Mesendoderm (in vitro differentiated cells): ENCODE measurements at regions not wholly inside any gene's neighbourhood (a gene's known extent, or its start where the extent isn't known, plus 50 kb on each side); places are given as distances from the start of the nearest gene placed in this dataset.

ENCODE experiments used
- DNase-seq: peaks from one replicate; pipeline ENCODE4 v3.0.0; 2013
- H2AK5ac ChIP-seq: 2 replicates; pipeline ENCODE4 v1.6.1; 2013; ENCODE audit warnings: low read length, inconsistent platforms
- H2BK120ac ChIP-seq: 2 replicates; pipeline ENCODE4 v1.6.1; 2013; ENCODE audit warnings: low read depth, mild to moderate bottlenecking, low read length, moderate library complexity, mixed read lengths
- H2BK15ac ChIP-seq: replicated peaks from 2 replicates; pipeline ENCODE4 v1.6.1; 2013; ENCODE audit warnings: low read depth, mild to moderate bottlenecking, moderate library complexity
- H2BK5ac ChIP-seq: 2 replicates; pipeline ENCODE4 v1.6.1; 2013; ENCODE audit warnings: low read length, inconsistent platforms
- H3K18ac ChIP-seq: 2 replicates; pipeline ENCODE4 v1.6.1; 2013; ENCODE audit warnings: mild to moderate bottlenecking, low read length, mixed read lengths
- H3K23ac ChIP-seq: one replicate; pipeline ENCODE4 v1.6.1; 2013; ENCODE audit warnings: low read length
- H3K27ac ChIP-seq: 2 replicates; pipeline ENCODE4 v1.5.1; 2013; ENCODE audit warnings: low read depth, mild to moderate bottlenecking, inconsistent platforms, low read length, moderate library complexity
- H3K27me3 ChIP-seq: 2 replicates; pipeline ENCODE4 v1.6.1; 2013; ENCODE audit warnings: low read length, control low read depth, mild to moderate bottlenecking, inconsistent platforms; ENCODE audit not compliant: insufficient read depth, poor library complexity
- H3K36me3 ChIP-seq: 2 replicates; pipeline ENCODE4 v1.6.1; 2013; ENCODE audit warnings: low read length, inconsistent platforms; ENCODE audit not compliant: control insufficient read depth, insufficient read depth
- H3K4ac ChIP-seq: one replicate; pipeline ENCODE4 v1.6.1; 2013; ENCODE audit warnings: low read depth, mild to moderate bottlenecking, low read length, moderate library complexity
- H3K4me1 ChIP-seq: 2 replicates; pipeline ENCODE4 v1.6.1; 2013; ENCODE audit warnings: low read depth, low read length, inconsistent platforms; ENCODE audit not compliant: control insufficient read depth
- H3K4me2 ChIP-seq: 2 replicates; pipeline ENCODE4 v1.6.1; 2013; ENCODE audit warnings: low read length
- H3K4me3 ChIP-seq: 2 replicates; pipeline ENCODE4 v1.5.1; 2013; ENCODE audit warnings: mild to moderate bottlenecking, low read length
- H3K56ac ChIP-seq: one replicate; pipeline ENCODE4 v1.6.1; 2013; ENCODE audit warnings: low read length
- H3K79me1 ChIP-seq: 2 replicates; pipeline ENCODE4 v1.6.1; 2013; ENCODE audit warnings: low read length, inconsistent platforms
- H3K79me2 ChIP-seq: 2 replicates; pipeline ENCODE4 v1.6.1; 2013; ENCODE audit warnings: mild to moderate bottlenecking, low read length; ENCODE audit not compliant: control insufficient read depth, insufficient read depth
- H3K9ac ChIP-seq: 2 replicates; pipeline ENCODE4 v1.6.1; 2013; ENCODE audit warnings: low read length, inconsistent platforms
- H4K5ac ChIP-seq: one replicate; pipeline ENCODE4 v1.6.1; 2013; ENCODE audit warnings: low read length
- H4K8ac ChIP-seq: one replicate; pipeline ENCODE4 v1.6.1; 2013; ENCODE audit warnings: low read depth, mild to moderate bottlenecking, control low read depth, low read length, moderate library complexity
- WGBS: extraction: QIAGEN DNeasy Blood & Tissue Kit; methylation state at CpG from one replicate; pipeline ENCODE4 v1.1.7; 2013; ENCODE audit warnings: low lambda C conversion rate, missing lambda C conversion rate; ENCODE audit not compliant: insufficient coverage; ENCODE audit errors: extremely low coverage; 5-methylcytosine and 5-hydroxymethylcytosine counted together

GRCh38 chr11:127481391-127481790 is 480.8 kb upstream of the KIRREL3 start:
- H3K4me3 ChIP-seq: no peak overlapping the region
- H2BK5ac ChIP-seq: no peak overlapping the region
- H4K5ac ChIP-seq: no peak overlapping the region
- H3K79me2 ChIP-seq: no peaks in the 10 kb centered on the region
- H3K27ac ChIP-seq: no peak overlapping the region
- no peak overlapping the region for H2AK5ac ChIP-seq
- H3K36me3 ChIP-seq: no peaks in the 10 kb centered on the region
- H3K79me1 ChIP-seq: no peaks in the 10 kb centered on the region
- no peaks in the 10 kb centered on the region for H3K27me3 ChIP-seq
- H3K4me1 ChIP-seq: no peaks in the 10 kb centered on the region
- H2BK120ac ChIP-seq: no peak overlapping the region
- no peak for DNase-seq
- no peak overlapping the region for H3K23ac ChIP-seq
- H3K4ac ChIP-seq: no peak overlapping the region
- no peak overlapping the region for H4K8ac ChIP-seq
- H3K9ac ChIP-seq: no peak overlapping the region
- H3K56ac ChIP-seq: no peak overlapping the region
- H3K4me2 ChIP-seq: no peak overlapping the region
- WGBS: no CpG with 5 or more reads among the region's 1 CpG
- no peak overlapping the region for H2BK15ac ChIP-seq
- no peak overlapping the region for H3K18ac ChIP-seq

- Histone ChIP-seq H3K4me2 (no peak overlapping the region), H3K4me3 (no peak overlapping the region), H3K56ac (no peak overlapping the region), H3K27ac (no peak overlapping the region), H2AK5ac (no peak overlapping the region), H4K5ac (no peak overlapping the region), H3K18ac (no peak overlapping the region), H2BK15ac (no peak overlapping the region), H3K23ac (no peak overlapping the region), H2BK5ac (no peak overlapping the region), H3K79me1 (no peaks in the 10 kb centered on the region), H4K8ac (no peak overlapping the region), H3K36me3 (no peaks in the 10 kb centered on the region), H3K9ac (no peak overlapping the region), H3K4ac (no peak overlapping the region), H3K4me1 (no peaks in the 10 kb centered on the region), H2BK120ac (no peak overlapping the region), H3K27me3 (no peaks in the 10 kb centered on the region), H3K79me2 (no peaks in the 10 kb centered on the region)
- no CpG with 5 or more reads among the region's 2 CpGs for WGBS
- DNase-seq: no peak
These were observed 478.3 kb upstream of the KIRREL3 start for GRCh38 chr11:127478826-127479225.

GRCh38 chr11:127474766-127475165 is 474.2 kb upstream of the KIRREL3 start:
- Histone ChIP-seq H3K4ac (no peak overlapping the region), H3K9ac (no peak overlapping the region), H3K27ac (no peak overlapping the region), H4K5ac (no peak overlapping the region), H3K27me3 (no peaks in the 10 kb centered on the region), H2BK120ac (no peak overlapping the region), H3K79me1 (no peaks in the 10 kb centered on the region), H3K56ac (no peak overlapping the region), H3K79me2 (no peaks in the 10 kb centered on the region), H3K4me3 (no peak overlapping the region), H2AK5ac (no peak overlapping the region), H3K36me3 (no peaks in the 10 kb centered on the region), H2BK15ac (no peak overlapping the region), H3K4me2 (no peak overlapping the region), H3K4me1 (no peaks in the 10 kb centered on the region), H3K18ac (no peak overlapping the region), H4K8ac (no peak overlapping the region), H3K23ac (no peak overlapping the region), H2BK5ac (no peak overlapping the region)
- no CpG with 5 or more reads among the region's 1 CpG for WGBS
- no peak for DNase-seq

DNA sequence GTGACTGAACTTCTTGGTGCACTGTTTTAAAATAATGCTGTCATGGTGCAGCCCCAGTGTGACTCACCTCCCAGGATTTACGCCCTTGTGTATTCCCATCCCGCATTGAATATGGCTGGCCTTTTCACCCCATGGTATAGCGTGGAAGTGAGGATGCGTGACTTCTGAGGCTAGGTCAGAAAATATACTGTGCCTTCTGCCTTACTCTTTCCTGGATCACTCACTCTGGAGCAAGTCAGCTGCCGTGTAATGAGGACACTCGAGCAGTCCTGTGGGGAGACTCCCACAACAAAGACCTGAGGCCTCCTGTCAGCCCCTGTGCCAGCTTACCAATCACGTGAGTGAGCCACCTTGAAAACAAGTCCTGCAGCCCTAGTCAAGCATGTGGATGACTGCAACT is 471.9 kb upstream of the KIRREL3 start:
- Histone ChIP-seq H2BK120ac (no peak overlapping the region), H3K56ac (no peak overlapping the region), H3K4me1 (no peaks in the 10 kb centered on the region), H3K9ac (no peak overlapping the region), H3K79me1 (no peaks in the 10 kb centered on the region), H3K27me3 (no peaks in the 10 kb centered on the region), H4K8ac (no peak overlapping the region), H3K79me2 (no peaks in the 10 kb centered on the region), H3K4me3 (no peak overlapping the region), H3K23ac (no peak overlapping the region), H2BK5ac (no peak overlapping the region), H3K4me2 (no peak overlapping the region), H4K5ac (no peak overlapping the region), H3K36me3 (no peaks in the 10 kb centered on the region), H3K27ac (no peak overlapping the region), H3K18ac (no peak overlapping the region), H2AK5ac (no peak overlapping the region), H3K4ac (no peak overlapping the region), H2BK15ac (no peak overlapping the region)
- no peak for DNase-seq
- WGBS: no CpG with 5 or more reads among the region's 7 CpGs

- no peak overlapping the region for H3K18ac ChIP-seq
- H3K36me3 ChIP-seq: no peaks in the 10 kb centered on the region
- no peak overlapping the region for H3K4ac ChIP-seq
- no peaks in the 10 kb centered on the region for H3K4me1 ChIP-seq
- no peak overlapping the region for H3K4me3 ChIP-seq
- H2AK5ac ChIP-seq: no peak overlapping the region
- H3K79me1 ChIP-seq: no peaks in the 10 kb centered on the region
- H3K27me3 ChIP-seq: no peaks in the 10 kb centered on the region
- H2BK5ac ChIP-seq: no peak overlapping the region
- no peak overlapping the region for H2BK120ac ChIP-seq
- H3K9ac ChIP-seq: no peak overlapping the region
- no CpG with 5 or more reads among the region's 3 CpGs for WGBS
- no peak overlapping the region for H3K4me2 ChIP-seq
- no peak overlapping the region for H3K56ac ChIP-seq
- H4K8ac ChIP-seq: no peak overlapping the region
- DNase-seq: no peak
- H3K79me2 ChIP-seq: no peaks in the 10 kb centered on the region
- H3K23ac ChIP-seq: no peak overlapping the region
- no peak overlapping the region for H4K5ac ChIP-seq
- H2BK15ac ChIP-seq: no peak overlapping the region
- no peak overlapping the region for H3K27ac ChIP-seq
These were observed 471.1 kb upstream of the KIRREL3 start for GRCh38 chr11:127471662-127472061.

- Histone ChIP-seq H3K23ac (no peak overlapping the region), H3K27ac (no peak overlapping the region), H2BK5ac (no peak overlapping the region), H3K4me3 (no peak overlapping the region), H3K79me1 (no peaks in the 10 kb centered on the region), H3K4me2 (no peak overlapping the region), H2BK120ac (no peak overlapping the region), H3K36me3 (no peaks in the 10 kb centered on the region), H3K4ac (no peak overlapping the region), H3K4me1 (no peaks in the 10 kb centered on the region), H2AK5ac (no peak overlapping the region), H3K9ac (no peak overlapping the region), H3K79me2 (no peaks in the 10 kb centered on the region), H4K8ac (no peak overlapping the region), H2BK15ac (peak overlapping the region; percentile 57), H3K56ac (no peak overlapping the region), H4K5ac (no peak overlapping the region), H3K18ac (peak overlapping the region; percentile 68), H3K27me3 (no peaks in the 10 kb centered on the region)
- DNase-seq: peak; percentile 44
- 100% methylated on average over 1 of the region's 4 CpGs for WGBS
These were observed 469.8 kb upstream of the KIRREL3 start for GRCh38 chr11:127470306-127470884.
